ENCODE measurements at regions not wholly inside any gene's neighbourhood (a gene's known extent, or its start where the extent isn't known, plus 50 kb on each side); places are given as distances from the start of the nearest gene placed in this dataset.

DNA sequence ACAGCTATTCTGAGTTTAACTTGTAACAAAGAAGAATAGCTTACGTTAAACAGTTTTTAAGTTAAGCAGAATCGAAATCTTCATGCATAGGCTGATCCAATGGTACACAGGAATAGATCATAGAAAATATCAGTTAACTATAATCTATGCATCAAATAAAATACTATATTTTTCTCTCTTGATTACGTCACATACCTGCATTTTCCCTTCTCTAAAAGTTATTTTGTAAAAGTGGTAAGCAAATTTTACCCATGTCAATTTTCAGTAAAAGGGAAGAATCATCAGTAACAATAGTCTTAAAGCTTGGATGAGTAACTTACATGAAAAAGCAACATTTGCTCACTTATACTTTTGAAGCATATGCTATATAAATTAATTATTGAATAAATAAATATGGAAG, 692.4 kb downstream of the FAT4 start:
- Histone ChIP-seq H3K4me3 (ENCODE audit: low read length) (no peak overlapping the region), H3K4me1 (ENCODE audit: low read length) (no peaks in the 10 kb centered on the region), H3K9ac (ENCODE audit: low read length) (no peak overlapping the region), H2AFZ (ENCODE audit: low read length) (no peak overlapping the region), H3K9me2 (replicated peaks; ENCODE audit: insufficient read depth, low read length) (no peaks in the 10 kb centered on the region), H3K9me3 (replicated peaks; ENCODE audit: insufficient read depth, low read length) (no peaks in the 10 kb centered on the region), H3K36me3 (replicated peaks; ENCODE audit: insufficient read depth, low read length) (no peaks in the 10 kb centered on the region), H3F3A (ENCODE audit: insufficient read depth, low read length) (no peaks in the 10 kb centered on the region), H3K79me2 (ENCODE audit: low read length) (no peaks in the 10 kb centered on the region), H3K27ac (ENCODE audit: low read length) (no peak overlapping the region), H4K20me1 (ENCODE audit: insufficient read depth, low read length) (no peaks in the 10 kb centered on the region), H3K27me3 (replicated peaks; ENCODE audit: insufficient read depth, low read length) (no peaks in the 10 kb centered on the region), H3K4me2 (ENCODE audit: low read depth, low read length) (no peak overlapping the region)
- TF ChIP-seq, protein P1, sequence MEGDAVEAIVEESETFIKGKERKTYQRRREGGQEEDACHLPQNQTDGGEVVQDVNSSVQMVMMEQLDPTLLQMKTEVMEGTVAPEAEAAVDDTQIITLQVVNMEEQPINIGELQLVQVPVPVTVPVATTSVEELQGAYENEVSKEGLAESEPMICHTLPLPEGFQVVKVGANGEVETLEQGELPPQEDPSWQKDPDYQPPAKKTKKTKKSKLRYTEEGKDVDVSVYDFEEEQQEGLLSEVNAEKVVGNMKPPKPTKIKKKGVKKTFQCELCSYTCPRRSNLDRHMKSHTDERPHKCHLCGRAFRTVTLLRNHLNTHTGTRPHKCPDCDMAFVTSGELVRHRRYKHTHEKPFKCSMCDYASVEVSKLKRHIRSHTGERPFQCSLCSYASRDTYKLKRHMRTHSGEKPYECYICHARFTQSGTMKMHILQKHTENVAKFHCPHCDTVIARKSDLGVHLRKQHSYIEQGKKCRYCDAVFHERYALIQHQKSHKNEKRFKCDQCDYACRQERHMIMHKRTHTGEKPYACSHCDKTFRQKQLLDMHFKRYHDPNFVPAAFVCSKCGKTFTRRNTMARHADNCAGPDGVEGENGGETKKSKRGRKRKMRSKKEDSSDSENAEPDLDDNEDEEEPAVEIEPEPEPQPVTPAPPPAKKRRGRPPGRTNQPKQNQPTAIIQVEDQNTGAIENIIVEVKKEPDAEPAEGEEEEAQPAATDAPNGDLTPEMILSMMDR (IDR thresholded peaks at IDR 0.05; ENCODE audit: low read length) = no peak
- TF ChIP-seq EZH2phosphoT487 (IDR thresholded peaks at IDR 0.05; ENCODE audit: low read length) (no peak), EZH2 (optimal IDR thresholded peaks at IDR 0.05; ENCODE audit: low read depth, low read length) (no peak)
- DNase-seq = no peak

DNA sequence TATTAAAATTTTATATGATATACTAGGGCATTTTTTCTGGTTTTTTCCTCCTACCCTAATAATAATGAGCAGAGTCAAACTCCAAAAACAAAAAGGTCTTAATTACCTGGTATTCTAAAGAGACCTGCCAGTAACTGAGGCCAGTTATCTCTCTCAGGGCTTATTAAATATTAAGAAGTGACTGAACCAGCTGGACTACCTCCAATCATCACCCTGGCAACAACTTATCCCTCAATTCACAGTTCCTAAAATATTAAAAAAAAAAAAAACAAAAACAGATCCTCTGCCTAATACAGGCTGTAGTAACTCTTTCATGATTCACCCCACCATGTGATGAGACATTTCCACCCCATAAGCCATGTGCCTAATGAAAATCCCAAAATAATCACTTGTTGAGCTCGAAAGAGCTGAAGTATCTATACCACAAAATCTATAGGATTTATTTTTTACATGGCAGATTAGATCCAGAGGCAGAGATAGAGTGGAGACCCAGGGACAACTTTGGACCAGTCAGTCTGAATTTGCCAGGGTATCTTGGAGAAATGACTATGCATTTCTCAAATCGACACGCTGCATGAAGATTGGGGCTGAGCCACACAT, 698.0 kb downstream of the FAT4 start:
- Histone ChIP-seq H3K9ac (ENCODE audit: low read length) (no peak overlapping the region), H2AFZ (ENCODE audit: low read length) (no peak overlapping the region), H3K9me3 (replicated peaks; ENCODE audit: insufficient read depth, low read length) (no peaks in the 10 kb centered on the region), H3F3A (ENCODE audit: insufficient read depth, low read length) (no peaks in the 10 kb centered on the region), H3K9me2 (replicated peaks; ENCODE audit: insufficient read depth, low read length) (no peaks in the 10 kb centered on the region), H3K27ac (ENCODE audit: low read length) (no peak overlapping the region), H3K79me2 (ENCODE audit: low read length) (no peaks in the 10 kb centered on the region), H3K27me3 (replicated peaks; ENCODE audit: insufficient read depth, low read length) (no peaks in the 10 kb centered on the region), H3K4me2 (ENCODE audit: low read depth, low read length) (no peak overlapping the region), H3K36me3 (replicated peaks; ENCODE audit: insufficient read depth, low read length) (no peaks in the 10 kb centered on the region), H3K4me3 (ENCODE audit: low read length) (no peak overlapping the region), H4K20me1 (ENCODE audit: insufficient read depth, low read length) (no peaks in the 10 kb centered on the region), H3K4me1 (ENCODE audit: low read length) (no peaks in the 10 kb centered on the region)
- DNase-seq = no peak
- TF ChIP-seq, protein P1 (IDR thresholded peaks at IDR 0.05; ENCODE audit: low read length) = no peak
- TF ChIP-seq EZH2 (optimal IDR thresholded peaks at IDR 0.05; ENCODE audit: low read depth, low read length) (no peak), EZH2phosphoT487 (IDR thresholded peaks at IDR 0.05; ENCODE audit: low read length) (no peak)

DNA sequence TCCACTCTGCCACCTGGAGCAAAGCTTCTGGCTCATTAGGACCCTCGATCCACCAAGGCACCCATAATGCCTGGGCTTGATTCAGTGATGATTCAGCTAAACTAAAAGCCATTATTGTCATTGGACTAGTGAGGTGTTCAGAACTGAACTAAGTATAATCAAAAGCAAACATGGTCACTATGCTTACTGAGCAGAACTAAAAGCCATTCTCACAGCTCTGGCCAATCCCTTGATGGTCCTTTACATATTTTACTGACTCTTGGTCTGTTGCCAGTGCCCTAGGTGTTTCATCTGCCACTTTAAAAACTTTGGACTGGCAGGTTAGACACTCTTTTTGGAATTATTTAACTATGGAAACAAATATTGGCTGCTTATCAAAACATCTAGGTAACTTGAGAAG, 703.5 kb downstream of the FAT4 start:
- H3K4me2 ChIP-seq (ENCODE audit: low read depth, low read length) = no peak overlapping the region
- DNase-seq = no peak
- no peaks in the 10 kb centered on the region for H4K20me1 ChIP-seq (ENCODE audit: insufficient read depth, low read length)
- no peak overlapping the region for H2AFZ ChIP-seq (ENCODE audit: low read length)
- H3K9me2 ChIP-seq (replicated peaks; ENCODE audit: insufficient read depth, low read length) = no peaks in the 10 kb centered on the region
- TF ChIP-seq EZH2phosphoT487 (IDR thresholded peaks at IDR 0.05; ENCODE audit: low read length) (no peak), EZH2 (optimal IDR thresholded peaks at IDR 0.05; ENCODE audit: low read depth, low read length) (no peak)
- TF ChIP-seq, protein P1 (IDR thresholded peaks at IDR 0.05; ENCODE audit: low read length) = no peak
- no peak overlapping the region for H3K9ac ChIP-seq (ENCODE audit: low read length)
- no peak overlapping the region for H3K4me3 ChIP-seq (ENCODE audit: low read length)
- H3K27ac ChIP-seq (ENCODE audit: low read length) = no peak overlapping the region
- H3K4me1 ChIP-seq (ENCODE audit: low read length) = no peaks in the 10 kb centered on the region
- H3K79me2 ChIP-seq (ENCODE audit: low read length) = no peaks in the 10 kb centered on the region
- H3F3A ChIP-seq (ENCODE audit: insufficient read depth, low read length) = no peaks in the 10 kb centered on the region
- no peaks in the 10 kb centered on the region for H3K9me3 ChIP-seq (replicated peaks; ENCODE audit: insufficient read depth, low read length)
- no peaks in the 10 kb centered on the region for H3K27me3 ChIP-seq (replicated peaks; ENCODE audit: insufficient read depth, low read length)
- H3K36me3 ChIP-seq (replicated peaks; ENCODE audit: insufficient read depth, low read length) = no peaks in the 10 kb centered on the region
